Fibroblast of lung (primary cell): ENCODE measurements at regions not wholly inside any gene's neighbourhood (a gene's known extent, or its start where the extent isn't known, plus 50 kb on each side); places are given as distances from the start of the nearest gene placed in this dataset.

Source experiments
- EZH2 ChIP-seq: IDR thresholded peaks from 2 replicates; pipeline ENCODE4 v1.5.1; 2012; ENCODE audit warnings: low read length, control low read depth, mild to moderate bottlenecking; ENCODE audit errors: missing control alignments
- TF ChIP-seq, protein P1 (sequence below), 2 donors: IDR thresholded peaks in 1 of 2; conservative IDR thresholded peaks in 1 of 2; 1 replicate in 1 of 2; 2 replicates in 1 of 2; pipeline ENCODE4 v1.5.1; 2011 to 2012; ENCODE audit warnings: low read length in 2 of 2, control low read depth in 1 of 2, inconsistent platforms in 1 of 2, low read depth in 1 of 2, mild to moderate bottlenecking in 1 of 2

DNA sequence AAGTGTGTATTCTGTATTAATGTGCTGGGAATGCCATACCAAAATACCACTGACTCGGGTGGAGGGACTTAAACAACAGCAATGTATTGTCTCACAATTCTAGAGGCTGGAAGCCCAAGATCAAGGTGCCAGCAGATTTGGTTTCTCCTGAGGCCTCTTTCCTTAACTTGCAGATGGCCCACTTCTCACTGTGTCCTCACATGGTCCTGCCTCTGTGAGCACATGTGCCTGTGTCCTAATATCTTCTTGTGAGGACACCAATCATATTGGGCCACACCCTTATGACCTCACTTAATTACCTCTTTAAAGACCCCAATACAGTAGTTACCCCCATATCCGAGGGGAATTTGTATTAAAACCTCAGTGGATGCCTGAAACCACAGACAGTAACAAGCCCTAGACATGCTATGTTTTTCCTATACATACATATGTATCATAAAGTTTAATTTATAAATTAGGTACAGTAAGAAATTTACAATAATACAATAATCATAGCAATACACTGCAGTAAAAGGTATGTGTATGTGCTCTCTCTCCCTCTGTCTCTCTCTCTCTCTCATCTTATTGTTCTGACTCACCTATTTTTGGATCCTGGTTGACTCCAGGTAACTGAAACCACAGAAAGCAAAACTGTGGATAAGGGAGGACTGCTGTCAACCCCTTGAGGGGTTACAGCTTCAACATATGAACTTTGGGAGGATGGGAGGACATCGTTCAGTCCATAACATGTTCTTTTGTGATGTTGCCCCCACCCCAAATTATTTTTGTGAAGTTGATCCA lies 174.3 kb downstream of the IRS2 start:
- TF ChIP-seq, protein P1, sequence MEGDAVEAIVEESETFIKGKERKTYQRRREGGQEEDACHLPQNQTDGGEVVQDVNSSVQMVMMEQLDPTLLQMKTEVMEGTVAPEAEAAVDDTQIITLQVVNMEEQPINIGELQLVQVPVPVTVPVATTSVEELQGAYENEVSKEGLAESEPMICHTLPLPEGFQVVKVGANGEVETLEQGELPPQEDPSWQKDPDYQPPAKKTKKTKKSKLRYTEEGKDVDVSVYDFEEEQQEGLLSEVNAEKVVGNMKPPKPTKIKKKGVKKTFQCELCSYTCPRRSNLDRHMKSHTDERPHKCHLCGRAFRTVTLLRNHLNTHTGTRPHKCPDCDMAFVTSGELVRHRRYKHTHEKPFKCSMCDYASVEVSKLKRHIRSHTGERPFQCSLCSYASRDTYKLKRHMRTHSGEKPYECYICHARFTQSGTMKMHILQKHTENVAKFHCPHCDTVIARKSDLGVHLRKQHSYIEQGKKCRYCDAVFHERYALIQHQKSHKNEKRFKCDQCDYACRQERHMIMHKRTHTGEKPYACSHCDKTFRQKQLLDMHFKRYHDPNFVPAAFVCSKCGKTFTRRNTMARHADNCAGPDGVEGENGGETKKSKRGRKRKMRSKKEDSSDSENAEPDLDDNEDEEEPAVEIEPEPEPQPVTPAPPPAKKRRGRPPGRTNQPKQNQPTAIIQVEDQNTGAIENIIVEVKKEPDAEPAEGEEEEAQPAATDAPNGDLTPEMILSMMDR (conservative IDR thresholded peaks at IDR 0.05 in 1 of 2, IDR thresholded peaks at IDR 0.05 in 1 of 2; ENCODE audit: low read depth in 1 of 2, low read length in 2 of 2) = no peak
- TF ChIP-seq EZH2 = no peak
